Left renal cortex interstitium (tissue), 4 donors: ENCODE measurements at regions not wholly inside any gene's neighbourhood (a gene's known extent, or its start where the extent isn't known, plus 50 kb on each side); places are given as distances from the start of the nearest gene placed in this dataset.

Experiments used
- DNase-seq, 4 donors: peaks; one replicate each; pipeline ENCODE4 v3.0.0-alpha.2; 2013; ENCODE audit warnings: low read depth in 4 of 4, low spot score in 2 of 4, missing footprints in 1 of 4

- DNase-seq: no peak
Observed at GRCh38 chr18:22838221-22838620, 94.9 kb upstream of the RBBP8 start.

- no peak for DNase-seq
Observed at GRCh38 chr18:22838639-22839277, 94.4 kb upstream of the RBBP8 start.

GRCh38 chr18:22839340-22839821 is 93.7 kb upstream of the RBBP8 start:
- DNase-seq: no peak

- no peak for DNase-seq
Observed at GRCh38 chr18:22840606-22841144, 92.5 kb upstream of the RBBP8 start.

GRCh38 chr18:22841840-22842239 is 91.3 kb upstream of the RBBP8 start:
- DNase-seq: peak in 1 of 4 donors; percentile 27

- DNase-seq: no peak
Observed at GRCh38 chr18:22844190-22844589, 88.9 kb upstream of the RBBP8 start.

- DNase-seq: no peak
Observed at GRCh38 chr18:22844628-22845027, 88.5 kb upstream of the RBBP8 start.

- DNase-seq: no peak
Observed at GRCh38 chr18:22846088-22846683, 86.9 kb upstream of the RBBP8 start.

- DNase-seq: no peak
Observed at GRCh38 chr18:22846697-22847096, 86.4 kb upstream of the RBBP8 start.

GRCh38 chr18:22847392-22847791 is 85.7 kb upstream of the RBBP8 start:
- DNase-seq: no peak

- DNase-seq: no peak
Observed at GRCh38 chr18:22847867-22848451, 85.2 kb upstream of the RBBP8 start.

GRCh38 chr18:22848615-22849014 is 84.5 kb upstream of the RBBP8 start:
- DNase-seq: no peak

GRCh38 chr18:22856870-22857269 is 76.3 kb upstream of the RBBP8 start:
- DNase-seq: no peak

GRCh38 chr18:22858121-22858520 is 75.0 kb upstream of the RBBP8 start:
- no peak for DNase-seq

GRCh38 chr18:22860807-22861206 is 72.3 kb upstream of the RBBP8 start:
- DNase-seq: no peak

- DNase-seq: no peak
Observed at GRCh38 chr18:22865354-22866116, 67.6 kb upstream of the RBBP8 start.

GRCh38 chr18:22868831-22869230 is 64.3 kb upstream of the RBBP8 start:
- no peak for DNase-seq

GRCh38 chr18:22871809-22872525 is 61.2 kb upstream of the RBBP8 start:
- DNase-seq: no peak

GRCh38 chr18:22872900-22873537 is 60.1 kb upstream of the RBBP8 start:
- DNase-seq: no peak

- no peak for DNase-seq
Observed at GRCh38 chr18:22879293-22879692, 53.8 kb upstream of the RBBP8 start.
